Neural cell (in vitro differentiated cells): ENCODE measurements at regions not wholly inside any gene's neighbourhood (a gene's known extent, or its start where the extent isn't known, plus 50 kb on each side); places are given as distances from the start of the nearest gene placed in this dataset.

Source experiments
- H2AFZ ChIP-seq: fragments of 200-600, 300-800 bp; sonication (generic), shearing (Covaris generic); 2 replicates; pipeline ENCODE4 v1.6.0; 2014; ENCODE audit warnings: low read depth, mild to moderate bottlenecking, antibody characterized with exemption, low read length, moderate library complexity
- H3F3A ChIP-seq: fragments of 200-600 bp; shearing (Covaris generic); 2 replicates; pipeline ENCODE4 v1.6.1; 2016; ENCODE audit warnings: mild to moderate bottlenecking, moderate library complexity, mixed read lengths, antibody characterized with exemption, low read length; ENCODE audit not compliant: insufficient read depth, poor library complexity, severe bottlenecking
- H3K27ac ChIP-seq: fragments of 200-600, 300-800 bp; sonication (generic), shearing (Covaris generic); 2 replicates; pipeline ENCODE4 v1.5.1; 2014; ENCODE audit warnings: mild to moderate bottlenecking, low read length, moderate library complexity
- H3K27me3 ChIP-seq: fragments of 300-800, 200-600 bp; sonication (generic), shearing (Covaris generic); 2 replicates; pipeline ENCODE4 v1.6.0; 2014; ENCODE audit warnings: mild to moderate bottlenecking, low read depth, low read length, moderate library complexity; ENCODE audit not compliant: insufficient read depth
- H3K36me3 ChIP-seq: fragments of 300-800, 200-600 bp; sonication (generic), shearing (Covaris generic); 2 replicates; pipeline ENCODE4 v1.5.1; 2014; ENCODE audit warnings: mild to moderate bottlenecking, antibody characterized with exemption, low read length, moderate library complexity; ENCODE audit not compliant: insufficient read depth
- H3K4me2 ChIP-seq: fragments of 300-800, 200-600 bp; sonication (generic), shearing (Covaris generic); 2 replicates; pipeline ENCODE4 v1.6.0; 2014; ENCODE audit warnings: mild to moderate bottlenecking, low read length
- H3K4me3 ChIP-seq: fragments of 300-800, 200-600 bp; sonication (generic), shearing (Covaris generic); 2 replicates; pipeline ENCODE4 v1.5.1; 2014; ENCODE audit warnings: mild to moderate bottlenecking, low read length, moderate library complexity
- H3K79me2 ChIP-seq: fragments of 200-600 bp; shearing (Covaris generic); replicated peaks from 2 replicates; pipeline ENCODE4 v1.6.0; 2014; ENCODE audit warnings: mild to moderate bottlenecking, low read length, moderate library complexity; ENCODE audit not compliant: insufficient read depth
- H3K9ac ChIP-seq: fragments of 300-800, 200-600 bp; sonication (generic), shearing (Covaris generic); 2 replicates; pipeline ENCODE4 v1.6.1; 2016; ENCODE audit warnings: mild to moderate bottlenecking, low read length, mixed read lengths
- H3K9me2 ChIP-seq: fragments of 200-600 bp; shearing (Covaris generic); 2 replicates; pipeline ENCODE4 v1.6.1; 2016; ENCODE audit warnings: mild to moderate bottlenecking, low read length, mixed read lengths; ENCODE audit not compliant: insufficient read depth
- H3K9me3 ChIP-seq: fragments of 200-600, 300-800 bp; sonication (generic), shearing (Covaris generic); 2 replicates; pipeline ENCODE4 v1.6.1; 2016; ENCODE audit warnings: mild to moderate bottlenecking, mixed run types, low read length, moderate library complexity, mixed read lengths
- H4K20me1 ChIP-seq: fragments of 200-600 bp; shearing (Covaris generic); 2 replicates; pipeline ENCODE4 v1.6.1; 2016; ENCODE audit warnings: mild to moderate bottlenecking, mixed run types; ENCODE audit not compliant: insufficient read depth
- CTCF ChIP-seq: fragments of 450-650 bp; IDR thresholded peaks from 2 replicates; pipeline ENCODE4 v1.5.1; 2014; ENCODE audit warnings: antibody characterized with exemption, mild to moderate bottlenecking, moderate library complexity; ENCODE audit not compliant: poor library complexity, severe bottlenecking
- EP300 ChIP-seq: fragments of 450-650 bp; conservative IDR thresholded peaks from 2 replicates; pipeline ENCODE4 v1.6.1; 2014; ENCODE audit warnings: antibody characterized with exemption, mild to moderate bottlenecking, moderate library complexity; ENCODE audit not compliant: poor library complexity, severe bottlenecking
- EZH2 ChIP-seq: fragments of 200-600, 300-800 bp; shearing (Covaris generic), sonication (generic); IDR thresholded peaks from 2 replicates; pipeline ENCODE4 v1.6.1; 2014; ENCODE audit warnings: antibody characterized with exemption, low read length, borderline replicate concordance, mild to moderate bottlenecking; ENCODE audit not compliant: insufficient read depth, poor library complexity, severe bottlenecking
- MXI1 ChIP-seq: fragments of 450-650 bp; conservative IDR thresholded peaks from 2 replicates; pipeline ENCODE4 v1.6.1; 2014; ENCODE audit warnings: antibody characterized with exemption, mild to moderate bottlenecking; ENCODE audit not compliant: poor library complexity, severe bottlenecking
- POLR2AphosphoS5 ChIP-seq: IDR thresholded peaks from 2 replicates; pipeline ENCODE4 v1.6.1; 2012
- RAD21 ChIP-seq: fragments of 450-650 bp; conservative IDR thresholded peaks from 2 replicates; pipeline ENCODE4 v1.6.1; 2014; ENCODE audit warnings: antibody characterized with exemption, mild to moderate bottlenecking, moderate library complexity
- SMC3 ChIP-seq: fragments of 450-650 bp; conservative IDR thresholded peaks from 2 replicates; pipeline ENCODE4 v1.6.1; 2014; ENCODE audit warnings: antibody characterized with exemption, mild to moderate bottlenecking, moderate library complexity; ENCODE audit not compliant: poor library complexity
- TAF1 ChIP-seq: IDR thresholded peaks from 2 replicates; pipeline ENCODE4 v1.6.1; 2012; ENCODE audit warnings: low read depth
- TF ChIP-seq, protein P1 (sequence below): IDR thresholded peaks from 2 replicates; pipeline ENCODE4 v1.6.1; 2012; ENCODE audit warnings: borderline replicate concordance

DNA sequence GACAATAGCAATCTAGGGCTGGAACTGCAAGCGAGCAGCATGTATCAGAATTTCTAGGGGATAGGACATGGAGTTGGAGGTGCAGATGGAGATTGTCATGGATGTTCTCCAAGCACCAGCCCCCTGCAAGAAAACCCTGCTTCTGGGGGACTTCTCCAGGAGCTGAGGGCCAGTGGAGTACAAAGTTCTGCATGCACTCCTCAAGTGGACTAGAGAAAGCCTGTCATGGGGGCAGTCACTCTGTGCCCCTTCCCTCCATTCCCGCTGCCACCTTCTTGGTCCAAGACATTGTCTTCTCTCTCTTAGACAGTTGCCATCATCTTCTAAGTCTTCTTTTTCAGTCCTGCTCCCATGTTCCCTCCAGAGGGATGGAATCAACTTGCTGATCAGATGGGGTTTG is 87.9 kb downstream of the AIPL1 start:
- H3K36me3 ChIP-seq, result no peaks in the 10 kb centered on the region
- no peak for TF ChIP-seq RAD21
- TF ChIP-seq, protein P1, sequence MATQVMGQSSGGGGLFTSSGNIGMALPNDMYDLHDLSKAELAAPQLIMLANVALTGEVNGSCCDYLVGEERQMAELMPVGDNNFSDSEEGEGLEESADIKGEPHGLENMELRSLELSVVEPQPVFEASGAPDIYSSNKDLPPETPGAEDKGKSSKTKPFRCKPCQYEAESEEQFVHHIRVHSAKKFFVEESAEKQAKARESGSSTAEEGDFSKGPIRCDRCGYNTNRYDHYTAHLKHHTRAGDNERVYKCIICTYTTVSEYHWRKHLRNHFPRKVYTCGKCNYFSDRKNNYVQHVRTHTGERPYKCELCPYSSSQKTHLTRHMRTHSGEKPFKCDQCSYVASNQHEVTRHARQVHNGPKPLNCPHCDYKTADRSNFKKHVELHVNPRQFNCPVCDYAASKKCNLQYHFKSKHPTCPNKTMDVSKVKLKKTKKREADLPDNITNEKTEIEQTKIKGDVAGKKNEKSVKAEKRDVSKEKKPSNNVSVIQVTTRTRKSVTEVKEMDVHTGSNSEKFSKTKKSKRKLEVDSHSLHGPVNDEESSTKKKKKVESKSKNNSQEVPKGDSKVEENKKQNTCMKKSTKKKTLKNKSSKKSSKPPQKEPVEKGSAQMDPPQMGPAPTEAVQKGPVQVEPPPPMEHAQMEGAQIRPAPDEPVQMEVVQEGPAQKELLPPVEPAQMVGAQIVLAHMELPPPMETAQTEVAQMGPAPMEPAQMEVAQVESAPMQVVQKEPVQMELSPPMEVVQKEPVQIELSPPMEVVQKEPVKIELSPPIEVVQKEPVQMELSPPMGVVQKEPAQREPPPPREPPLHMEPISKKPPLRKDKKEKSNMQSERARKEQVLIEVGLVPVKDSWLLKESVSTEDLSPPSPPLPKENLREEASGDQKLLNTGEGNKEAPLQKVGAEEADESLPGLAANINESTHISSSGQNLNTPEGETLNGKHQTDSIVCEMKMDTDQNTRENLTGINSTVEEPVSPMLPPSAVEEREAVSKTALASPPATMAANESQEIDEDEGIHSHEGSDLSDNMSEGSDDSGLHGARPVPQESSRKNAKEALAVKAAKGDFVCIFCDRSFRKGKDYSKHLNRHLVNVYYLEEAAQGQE, result no peak
- no peak for TF ChIP-seq TAF1
- TF ChIP-seq POLR2AphosphoS5, result no peak
- no peak for TF ChIP-seq EP300
- no peak for TF ChIP-seq SMC3
- no peak for TF ChIP-seq CTCF
- TF ChIP-seq MXI1, result no peak
- no peak for TF ChIP-seq EZH2
- H3K27ac ChIP-seq, result no peak overlapping the region
- no peak overlapping the region for H2AFZ ChIP-seq
- no peak overlapping the region for H3K9ac ChIP-seq
- H3K4me3 ChIP-seq, result no peak overlapping the region
- H3K79me2 ChIP-seq, result no peaks in the 10 kb centered on the region
- H3K9me3 ChIP-seq, result no peaks in the 10 kb centered on the region
- H3F3A ChIP-seq, result no peaks in the 10 kb centered on the region
- no peaks in the 10 kb centered on the region for H3K9me2 ChIP-seq
- no peaks in the 10 kb centered on the region for H4K20me1 ChIP-seq
- no peaks in the 10 kb centered on the region for H3K27me3 ChIP-seq
- H3K4me2 ChIP-seq, result no peak overlapping the region

DNA sequence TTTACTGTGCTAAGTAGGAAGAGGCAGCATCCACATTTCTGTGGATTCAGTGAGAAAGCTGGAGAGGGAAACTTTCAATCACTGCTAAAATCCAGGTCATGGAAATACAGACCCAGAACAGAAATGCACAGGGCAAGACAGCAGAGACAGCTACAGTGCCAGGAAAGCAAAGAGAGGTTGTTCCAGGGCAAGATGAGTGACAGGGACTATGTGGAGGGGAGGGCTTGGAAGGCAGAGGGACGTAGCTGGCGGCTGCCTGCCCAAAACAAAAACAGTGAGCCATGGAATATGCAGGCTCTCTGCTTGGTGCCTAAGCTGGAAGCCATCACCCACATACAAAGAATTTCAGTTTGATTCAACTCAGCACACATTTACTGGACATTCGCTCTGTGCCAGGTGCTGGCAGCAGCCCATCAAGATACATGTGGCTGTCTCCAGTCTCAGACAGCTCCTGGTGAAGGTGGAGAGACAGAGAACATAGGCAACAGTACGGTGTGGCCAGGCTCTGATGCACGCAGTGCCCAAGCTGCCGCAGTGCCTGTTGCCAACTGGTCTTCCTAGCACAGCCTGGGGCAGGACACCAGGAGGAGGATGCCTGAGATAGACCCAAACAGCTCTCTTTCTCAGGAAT is 88.7 kb downstream of the AIPL1 start:
- no peaks in the 10 kb centered on the region for H4K20me1 ChIP-seq
- no peaks in the 10 kb centered on the region for H3K27me3 ChIP-seq
- no peak overlapping the region for H3K4me2 ChIP-seq
- H3K79me2 ChIP-seq, result no peaks in the 10 kb centered on the region
- no peak for TF ChIP-seq MXI1
- no peak for TF ChIP-seq SMC3
- no peak for TF ChIP-seq TAF1
- TF ChIP-seq POLR2AphosphoS5, result no peak
- no peak for TF ChIP-seq EZH2
- H3K9me2 ChIP-seq, result no peaks in the 10 kb centered on the region
- H3K4me3 ChIP-seq, result no peak overlapping the region
- no peak overlapping the region for H3K9ac ChIP-seq
- no peaks in the 10 kb centered on the region for H3F3A ChIP-seq
- no peak overlapping the region for H2AFZ ChIP-seq
- no peaks in the 10 kb centered on the region for H3K36me3 ChIP-seq
- no peaks in the 10 kb centered on the region for H3K9me3 ChIP-seq
- H3K27ac ChIP-seq, result no peak overlapping the region
